ENCODE measurements at regions not wholly inside any gene's neighbourhood (a gene's known extent, or its start where the extent isn't known, plus 50 kb on each side); places are given as distances from the start of the nearest gene placed in this dataset.
"Not testable (repeated sequence)": the region's sequence is repeated elsewhere in the genome, so short reads cannot be mapped to it uniquely, and the experiment has no call there.

GRCh38 chr3:26145769-26146168 lies 355.9 kb downstream of the OXSM start:
- ChIA-PET CTCF (no interaction called here), POLR2A (ENCODE audit: low non-redundant PET) (no interaction called here)
- DNase-seq (ENCODE audit: low spot score): no peak
- TF ChIP-seq CTCF (conservative IDR thresholded peaks at IDR 0.05; ENCODE audit: low read depth): no peak
- no peak overlapping the region for H3K27ac ChIP-seq

GRCh38 chr3:26157428-26157827 lies 367.5 kb downstream of the OXSM start:
- DNase-seq (ENCODE audit: low spot score); CTCF ChIA-PET; POLR2A ChIA-PET (ENCODE audit: low non-redundant PET); H3K27ac ChIP-seq: not testable (repeated sequence)

- ChIA-PET CTCF (no interaction called here), POLR2A (ENCODE audit: low non-redundant PET) (no interaction called here)
- no peak for TF ChIP-seq CTCF (conservative IDR thresholded peaks at IDR 0.05; ENCODE audit: low read depth)
- H3K27ac ChIP-seq: no peak overlapping the region
- no peak for DNase-seq (ENCODE audit: low spot score)
These were observed 381.1 kb downstream of the OXSM start for GRCh38 chr3:26171006-26171405.

GRCh38 chr3:26191556-26191955 lies 401.7 kb downstream of the OXSM start:
- DNase-seq (ENCODE audit: low spot score): no peak
- ChIA-PET CTCF (no interaction called here), POLR2A (ENCODE audit: low non-redundant PET) (no interaction called here)
- no peak overlapping the region for H3K27ac ChIP-seq
- TF ChIP-seq CTCF (conservative IDR thresholded peaks at IDR 0.05; ENCODE audit: low read depth): no peak

GRCh38 chr3:26193558-26193957 lies 403.7 kb downstream of the OXSM start:
- ChIA-PET CTCF (no interaction called here), POLR2A (ENCODE audit: low non-redundant PET) (no interaction called here)
- no peak overlapping the region for H3K27ac ChIP-seq
- DNase-seq (ENCODE audit: low spot score): no peak
- TF ChIP-seq CTCF (conservative IDR thresholded peaks at IDR 0.05; ENCODE audit: low read depth): no peak

- ChIA-PET CTCF (no interaction called here), POLR2A (ENCODE audit: low non-redundant PET) (no interaction called here)
- no peak for TF ChIP-seq CTCF (conservative IDR thresholded peaks at IDR 0.05; ENCODE audit: low read depth)
- no peak overlapping the region for H3K27ac ChIP-seq
- no peak for DNase-seq (ENCODE audit: low spot score)
These were observed 406.9 kb downstream of the OXSM start for GRCh38 chr3:26196781-26197180.

GRCh38 chr3:26198609-26199008 lies 408.7 kb downstream of the OXSM start:
- no peak for TF ChIP-seq CTCF (conservative IDR thresholded peaks at IDR 0.05; ENCODE audit: low read depth)
- ChIA-PET POLR2A (ENCODE audit: low non-redundant PET) (no interaction called here), CTCF (no interaction called here)
- H3K27ac ChIP-seq: no peak overlapping the region
- no peak for DNase-seq (ENCODE audit: low spot score)

All from RWPE1 (cell line).